ENCODE measurements at regions not wholly inside any gene's neighbourhood (a gene's known extent, or its start where the extent isn't known, plus 50 kb on each side); places are given as distances from the start of the nearest gene placed in this dataset.

GRCh38 chr16:73775841-73776388 is 520.7 kb upstream of the PSMD7 start:
- TF ChIP-seq CTCF (IDR thresholded peaks at IDR 0.05), result no peak
- TF ChIP-seq POLR2A (IDR thresholded peaks at IDR 0.05), result no peak

Data from tibial nerve (tissue), 3 donors.